Gastrocnemius medialis (tissue), 4 donors: ENCODE measurements at regions not wholly inside any gene's neighbourhood (a gene's known extent, or its start where the extent isn't known, plus 50 kb on each side); places are given as distances from the start of the nearest gene placed in this dataset.

Source experiments
- ATAC-seq, 2 donors: fragments of 150-250 bp; one replicate each; pipeline ENCODE4 v1.9.1; 2016
- DNase-seq, 2 donors: peaks; one replicate each; pipeline ENCODE4 v3.0.0-alpha.2; 2019
- H3K27ac ChIP-seq, 4 donors: fragments of 200-600 bp; sonication (generic); 1 replicate in 1 of 4; 2 replicates in 3 of 4; pipeline ENCODE4 v1.5.1; 2016 to 2018; ENCODE audit warnings: mild to moderate bottlenecking in 2 of 4, moderate library complexity in 1 of 4
- H3K27me3 ChIP-seq, 3 donors: fragments of 200-600 bp; sonication (generic) in 2 of 3; 1 replicate in 1 of 3; 2 replicates in 2 of 3; pipeline versions ENCODE4 v1.5.1 to v1.6.0; 2016 to 2019; ENCODE audit warnings: mild to moderate bottlenecking in 1 of 3, moderate library complexity in 1 of 3
- H3K36me3 ChIP-seq, 2 donors: fragments of 200-600 bp; sonication (generic) in 1 of 2; one replicate each; pipeline ENCODE4 v1.5.1; 2017 to 2018
- H3K4me1 ChIP-seq, 2 donors: fragments of 200-600 bp; sonication (generic) in 1 of 2; one replicate each; pipeline ENCODE4 v1.5.1; 2016 to 2017; ENCODE audit warnings: mild to moderate bottlenecking in 2 of 2
- H3K4me3 ChIP-seq, 4 donors: fragments of 200-600 bp; sonication (generic) in 3 of 4; 1 replicate in 1 of 4; 2 replicates in 3 of 4; pipeline ENCODE4 v1.5.1; 2016 to 2019; ENCODE audit warnings: mild to moderate bottlenecking in 2 of 4
- H3K9me3 ChIP-seq, 3 donors: fragments of 200-600 bp; sonication (generic) in 2 of 3; 1 replicate in 1 of 3; 2 replicates in 2 of 3; pipeline ENCODE4 v1.5.1; 2016 to 2019
- CTCF ChIP-seq, 5 experiments: fragments of 450-650 bp in 3 of 5; fragments of 200-600 bp in 2 of 5; sonication (generic) in 2 of 5; IDR thresholded peaks in 4 of 5; conservative IDR thresholded peaks in 1 of 5; 1 replicate in 4 of 5; 2 replicates in 1 of 5; pipeline ENCODE4 v1.5.1; 2016 to 2019; ENCODE audit warnings: antibody characterized with exemption in 5 of 5, mild to moderate bottlenecking in 3 of 5, moderate library complexity in 3 of 5
- POLR2A ChIP-seq, 2 donors: fragments of 450-650 bp; IDR thresholded peaks; one replicate each; pipeline ENCODE4 v1.6.1; 2017; ENCODE audit warnings: antibody characterized with exemption in 2 of 2, mild to moderate bottlenecking in 2 of 2, moderate library complexity in 2 of 2
- in situ Hi-C, 4 donors: fragments of 200-750 bp; cut with MboI; loops; one replicate each; pipeline versions ENCODE4 v1.15.0 to v1.8.0; 2017; ENCODE audit warnings: low sequenced_read_pairs in 4 of 4
- intact Hi-C: fragments of 100-400 bp; cut with DNase I; formaldehyde crosslinking; loops from one replicate; pipeline ENCODE4 v1.15.1; 2023; ENCODE audit warnings: low total_unique reads

GRCh38 chrX:802846-803245 is 172.3 kb downstream of the SHOX start:
- H3K27me3 ChIP-seq, result no peaks in the 10 kb centered on the region
- TF ChIP-seq CTCF (IDR thresholded peaks at IDR 0.05 in 4 of 5, conservative IDR thresholded peaks at IDR 0.05 in 1 of 5) (no peak), POLR2A (IDR thresholded peaks at IDR 0.05) (no peak)
- in situ Hi-C loops, result no loop called here
- H3K36me3 ChIP-seq, result no peaks in the 10 kb centered on the region
- H3K4me1 ChIP-seq, result no peaks in the 10 kb centered on the region
- intact Hi-C loops, result no loop called here
- no peak for DNase-seq
- ATAC-seq, result no peak
- no peaks in the 10 kb centered on the region for H3K9me3 ChIP-seq
- H3K27ac ChIP-seq, result no peak overlapping the region
- no peak overlapping the region for H3K4me3 ChIP-seq

- DNase-seq (no peak), ATAC-seq (no peak)
- Histone ChIP-seq H3K4me3 (no peak overlapping the region), H3K27ac (no peak overlapping the region), H3K4me1 (no peaks in the 10 kb centered on the region), H3K9me3 (no peaks in the 10 kb centered on the region), H3K36me3 (no peaks in the 10 kb centered on the region), H3K27me3 (no peaks in the 10 kb centered on the region)
- in situ Hi-C loops (no loop called here), intact Hi-C loops (no loop called here)
- TF ChIP-seq CTCF (IDR thresholded peaks at IDR 0.05 in 4 of 5, conservative IDR thresholded peaks at IDR 0.05 in 1 of 5) (no peak), POLR2A (IDR thresholded peaks at IDR 0.05) (no peak)
These were observed 169.2 kb downstream of the SHOX start for GRCh38 chrX:799808-800207.

- Histone ChIP-seq H3K4me3 (no peak overlapping the region), H3K9me3 (no peaks in the 10 kb centered on the region), H3K4me1 (no peaks in the 10 kb centered on the region), H3K27ac (no peak overlapping the region), H3K36me3 (no peaks in the 10 kb centered on the region), H3K27me3 (peaks cover 0 to 9% (median 0%) of the 10 kb centered on the region in 3 donors)
- in situ Hi-C loops (no loop called here), intact Hi-C loops (no loop called here)
- DNase-seq (no peak), ATAC-seq (no peak)
- no peak for TF ChIP-seq CTCF (IDR thresholded peaks at IDR 0.05 in 4 of 5, conservative IDR thresholded peaks at IDR 0.05 in 1 of 5)
These were observed 163.7 kb downstream of the SHOX start for GRCh38 chrX:794311-794710.

GRCh38 chrX:793216-793770 is 162.7 kb downstream of the SHOX start:
- no peak for DNase-seq
- H3K9me3 ChIP-seq, result no peaks in the 10 kb centered on the region
- no peak overlapping the region for H3K4me3 ChIP-seq
- in situ Hi-C loops (no loop called here), intact Hi-C loops (no loop called here)
- H3K36me3 ChIP-seq, result no peaks in the 10 kb centered on the region
- H3K27ac ChIP-seq, result no peak overlapping the region
- no peak for ATAC-seq
- no peak for TF ChIP-seq POLR2A (IDR thresholded peaks at IDR 0.05)
- no peak for TF ChIP-seq CTCF (IDR thresholded peaks at IDR 0.05 in 4 of 5, conservative IDR thresholded peaks at IDR 0.05 in 1 of 5)
- peaks cover 0 to 9% (median 0%) of the 10 kb centered on the region in 3 donors for H3K27me3 ChIP-seq
- no peaks in the 10 kb centered on the region for H3K4me1 ChIP-seq

- in situ Hi-C loops, result no loop called here
- Histone ChIP-seq H3K4me3 (no peak overlapping the region), H3K4me1 (no peaks in the 10 kb centered on the region), H3K27ac (no peak overlapping the region), H3K9me3 (no peaks in the 10 kb centered on the region), H3K36me3 (no peaks in the 10 kb centered on the region), H3K27me3 (peaks cover 0 to 9% (median 0%) of the 10 kb centered on the region in 3 donors)
- TF ChIP-seq POLR2A (IDR thresholded peaks at IDR 0.05) (no peak), CTCF (IDR thresholded peaks at IDR 0.05 in 4 of 5, conservative IDR thresholded peaks at IDR 0.05 in 1 of 5) (no peak)
- intact Hi-C loops, result no loop called here
- ATAC-seq (no peak), DNase-seq (no peak)
These were observed 161.0 kb downstream of the SHOX start for GRCh38 chrX:791479-792034.
